ENCODE measurements at regions not wholly inside any gene's neighbourhood (a gene's known extent, or its start where the extent isn't known, plus 50 kb on each side); places are given as distances from the start of the nearest gene placed in this dataset.
A peak's percentile ranks its signal among the peaks of the same experiment; 100 is the strongest.
"Not testable (repeated sequence)": the region's sequence is repeated elsewhere in the genome, so short reads cannot be mapped to it uniquely, and the experiment has no call there.

DNA sequence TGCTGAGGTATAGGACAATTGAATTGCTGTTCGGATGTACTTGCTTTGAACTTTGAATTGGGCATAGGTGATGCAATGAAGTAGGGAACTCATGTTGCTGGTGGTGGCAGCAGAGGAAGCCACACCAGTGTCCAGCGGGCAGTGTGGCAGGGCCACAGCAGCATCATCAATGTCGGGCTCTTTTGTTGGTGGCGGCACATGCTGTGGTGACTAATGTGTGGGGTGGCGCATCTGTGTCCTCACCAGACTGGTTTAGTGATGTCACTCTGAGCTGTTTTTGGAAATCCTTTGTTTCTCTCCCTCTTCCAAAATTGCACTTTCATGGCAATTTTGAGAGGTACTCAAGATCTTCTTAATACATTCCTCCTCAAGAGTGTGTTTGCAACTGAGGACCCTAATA lies 187.6 kb downstream of the ETNK1 start:
- DNase-seq = no peak

DNA sequence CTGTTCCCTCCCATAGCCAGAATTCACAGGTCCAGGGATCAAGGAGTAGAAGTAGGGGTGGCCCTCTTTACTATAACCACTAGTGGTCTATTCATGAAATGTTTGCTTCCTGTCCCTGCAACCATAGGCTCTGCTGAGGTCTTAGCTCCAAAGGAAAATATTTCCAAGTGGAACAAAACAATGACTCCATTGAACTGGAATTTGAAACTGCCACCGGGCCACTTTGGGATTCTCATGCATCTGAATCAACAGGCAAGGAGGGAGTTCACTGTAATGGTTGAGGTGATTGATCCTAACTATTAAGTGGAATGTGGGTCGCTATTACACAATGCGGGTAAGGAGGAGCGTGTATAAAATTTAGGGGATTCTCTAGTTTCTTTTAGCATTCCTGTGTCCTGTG lies 197.0 kb downstream of the ETNK1 start:
- no peak for DNase-seq

DNA sequence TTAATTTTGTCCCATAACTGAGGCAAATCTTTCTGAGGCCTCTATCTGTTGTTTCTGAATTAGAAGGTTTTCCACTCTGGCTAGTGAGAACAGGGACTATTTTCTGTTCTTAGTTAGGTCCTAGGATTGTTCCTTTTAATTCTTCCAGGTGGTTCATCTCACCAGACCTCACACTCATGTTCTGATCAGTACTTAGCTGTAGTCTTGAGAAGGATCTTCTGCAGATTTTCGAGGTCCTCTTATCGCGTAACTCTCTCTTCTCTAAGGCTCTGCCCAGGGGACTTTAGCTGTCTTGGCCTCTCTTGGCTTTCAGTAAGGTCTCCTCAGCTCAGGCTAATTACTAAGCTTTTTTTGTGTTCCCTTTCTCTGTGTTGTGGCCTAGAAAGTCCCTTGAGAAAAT lies 201.1 kb downstream of the ETNK1 start:
- DNase-seq = no peak

DNA sequence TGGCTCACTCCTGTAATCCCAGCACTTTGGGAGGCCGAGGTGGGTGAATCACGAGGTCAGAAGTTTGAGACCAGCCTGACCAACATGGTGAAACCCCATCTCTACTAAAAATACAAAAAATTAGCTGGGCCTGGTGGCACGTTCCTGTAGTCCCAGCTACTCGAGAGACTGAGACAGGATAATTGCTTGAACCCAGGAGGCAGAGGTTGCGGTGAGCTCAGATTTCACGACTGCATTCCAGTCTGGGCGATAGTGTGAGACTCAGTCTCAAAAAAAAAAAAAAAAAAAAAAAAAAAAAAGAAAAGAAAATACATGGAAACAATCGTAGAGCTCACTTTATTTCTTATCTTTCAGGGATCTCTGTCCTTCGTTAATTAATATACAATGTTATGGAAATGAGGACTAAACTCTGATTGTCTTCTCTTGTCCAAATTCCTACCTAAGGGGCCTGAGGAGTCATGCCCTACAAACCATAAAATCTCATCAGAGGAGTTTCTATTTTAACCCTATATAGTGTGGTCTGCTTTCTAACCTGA lies 201.5 kb downstream of the ETNK1 start:
- DNase-seq = not testable (repeated sequence)

DNA sequence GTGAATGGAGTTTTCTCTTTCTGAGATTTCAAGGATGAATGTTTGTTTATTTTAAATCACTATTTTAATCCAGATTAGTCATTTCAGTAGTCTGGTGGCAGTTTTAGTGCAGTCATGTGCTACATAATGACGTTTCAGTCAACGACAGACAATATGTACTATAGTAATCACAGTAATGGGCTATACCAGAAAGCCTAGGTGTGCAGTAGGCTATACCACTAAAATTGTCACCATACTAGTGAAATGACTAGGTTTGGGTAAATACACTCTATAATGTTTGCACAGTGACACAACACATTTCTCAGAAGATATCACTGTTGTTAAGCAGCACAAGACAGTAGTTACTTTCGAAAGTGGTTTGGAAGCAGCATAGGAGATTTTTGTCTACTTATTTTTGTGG lies 203.1 kb downstream of the ETNK1 start:
- DNase-seq = no peak

DNA sequence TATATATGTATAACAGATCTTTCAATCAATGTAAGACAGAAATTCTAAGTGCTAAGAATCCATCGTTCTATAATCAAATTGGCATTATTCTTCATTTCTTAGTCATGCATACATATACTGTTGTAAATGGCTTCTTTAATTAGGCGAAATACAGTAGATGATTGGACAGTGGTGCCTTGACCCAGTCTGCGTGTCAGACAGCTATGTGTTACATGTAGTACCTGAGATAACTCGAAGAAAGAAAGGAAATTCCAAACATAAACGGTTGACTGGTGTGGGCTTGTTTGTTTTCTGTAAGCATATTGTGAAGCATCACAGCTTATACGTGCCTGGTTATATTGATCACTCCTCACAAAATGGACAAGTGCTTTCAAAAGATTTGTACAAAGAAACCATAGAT lies 210.5 kb downstream of the ETNK1 start:
- DNase-seq = no peak

DNA sequence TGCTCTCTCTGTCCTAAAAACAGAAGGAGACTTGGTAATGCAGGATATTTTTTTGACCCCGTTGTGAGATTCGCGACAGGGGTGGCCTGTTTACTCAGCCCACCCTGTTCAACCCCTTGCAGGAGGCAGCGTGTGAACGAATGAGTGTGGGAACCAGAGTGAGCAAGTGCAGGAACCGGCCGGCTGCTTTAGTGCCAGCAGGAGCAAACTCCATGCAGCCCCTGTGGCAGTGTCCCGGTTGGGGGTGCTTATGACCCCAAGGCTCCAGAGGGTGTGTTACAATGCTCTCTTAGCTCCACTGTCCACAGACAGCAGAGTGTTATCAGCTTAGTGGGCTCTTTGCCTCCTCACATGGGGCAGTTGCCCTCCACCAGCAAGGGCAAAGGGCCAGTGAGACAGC lies 225.2 kb downstream of the ETNK1 start:
- DNase-seq = no peak

DNA sequence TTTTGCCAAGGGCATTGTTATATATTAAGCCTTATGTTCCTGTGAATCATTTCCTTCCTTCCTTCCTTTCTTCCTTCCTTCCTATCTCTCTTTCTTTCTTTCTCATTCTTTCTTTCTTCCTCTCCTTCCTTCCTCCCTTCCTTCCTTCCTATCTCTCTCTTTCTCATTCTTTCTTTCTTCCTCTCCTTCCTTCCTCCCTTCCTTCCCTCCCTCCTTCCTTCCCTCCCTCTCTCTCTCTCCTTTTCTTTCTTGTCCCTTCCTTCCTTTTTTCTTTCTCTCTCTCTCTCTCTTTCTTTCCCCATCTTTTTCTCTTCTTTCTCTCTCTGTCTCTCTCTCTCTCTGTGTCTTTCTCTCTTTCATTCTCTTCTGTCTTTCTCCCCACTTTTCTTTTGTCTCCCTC lies 226.6 kb downstream of the ETNK1 start:
- DNase-seq = no peak

DNA sequence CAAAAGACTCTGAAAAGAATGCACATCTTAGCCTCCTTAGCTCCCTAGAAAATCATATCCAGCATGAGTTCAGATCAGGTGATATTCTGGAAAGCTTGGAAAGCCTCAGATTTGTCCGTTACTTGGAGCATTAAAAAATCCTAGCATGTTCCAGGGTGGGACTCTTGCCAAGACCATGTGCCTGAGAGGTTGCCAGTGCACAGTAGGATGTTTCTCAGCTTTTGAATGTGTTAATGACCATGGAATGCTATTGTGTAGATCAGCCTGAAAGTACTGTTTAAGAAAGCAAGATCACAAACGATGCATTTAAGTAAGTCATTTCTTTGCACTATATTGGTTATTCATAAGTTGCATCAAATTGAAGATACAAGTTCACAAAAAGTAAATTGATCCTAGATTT lies 230.5 kb downstream of the ETNK1 start:
- no peak for DNase-seq

DNA sequence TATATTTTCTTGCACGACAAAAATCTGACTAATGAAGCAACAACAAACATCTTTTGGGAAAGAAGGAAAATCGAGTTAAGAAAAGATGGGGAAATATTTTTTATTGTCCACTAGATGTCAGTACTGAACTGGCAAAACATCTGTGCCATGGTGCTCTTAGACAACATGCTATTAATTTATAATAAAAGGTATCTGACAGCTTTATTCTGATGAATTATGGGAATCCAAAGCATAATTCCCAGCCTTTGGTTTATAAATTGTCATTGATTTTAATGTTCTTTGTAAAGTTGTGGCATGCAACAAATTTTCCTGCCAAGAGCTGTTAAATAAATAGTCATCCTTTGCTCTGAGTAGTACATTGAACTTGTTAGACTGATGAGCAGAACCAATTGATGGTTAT lies 231.2 kb downstream of the ETNK1 start:
- DNase-seq = peak; percentile 4

DNA sequence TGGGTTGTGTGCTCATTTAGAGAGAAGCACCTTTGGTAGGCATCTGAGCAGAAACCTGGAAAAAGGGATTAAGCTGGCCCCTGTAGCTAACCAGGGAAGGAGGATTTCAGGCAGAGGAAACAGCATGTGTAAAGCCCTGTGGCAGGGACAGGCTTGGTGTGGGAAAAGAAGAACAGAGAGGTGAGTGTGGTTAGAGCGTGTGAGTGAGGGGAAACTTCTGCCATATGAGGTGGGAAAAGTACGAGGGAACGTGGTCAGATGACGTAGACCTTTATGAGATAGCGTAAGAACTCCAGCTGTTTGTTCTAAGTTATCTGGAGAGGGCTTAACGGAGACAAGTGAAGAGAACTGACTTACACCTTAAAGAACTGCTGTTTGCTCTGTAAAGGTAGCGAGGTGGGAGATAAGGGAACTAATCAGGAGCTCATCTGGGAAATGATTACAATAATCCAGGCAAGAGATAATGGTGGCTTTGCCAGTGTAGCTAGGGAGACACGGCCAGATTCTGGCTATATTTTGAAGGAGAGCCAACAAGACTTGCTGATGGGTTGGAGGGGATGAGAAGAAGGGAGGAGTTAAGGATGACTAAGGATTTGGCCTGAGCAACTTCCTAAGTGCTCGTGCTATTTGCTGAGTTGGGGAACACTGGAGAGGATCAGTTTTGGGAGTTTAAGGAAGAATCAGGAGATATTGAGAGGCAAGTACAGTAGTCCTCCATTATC lies 234.0 kb downstream of the ETNK1 start:
- no peak for DNase-seq

DNA sequence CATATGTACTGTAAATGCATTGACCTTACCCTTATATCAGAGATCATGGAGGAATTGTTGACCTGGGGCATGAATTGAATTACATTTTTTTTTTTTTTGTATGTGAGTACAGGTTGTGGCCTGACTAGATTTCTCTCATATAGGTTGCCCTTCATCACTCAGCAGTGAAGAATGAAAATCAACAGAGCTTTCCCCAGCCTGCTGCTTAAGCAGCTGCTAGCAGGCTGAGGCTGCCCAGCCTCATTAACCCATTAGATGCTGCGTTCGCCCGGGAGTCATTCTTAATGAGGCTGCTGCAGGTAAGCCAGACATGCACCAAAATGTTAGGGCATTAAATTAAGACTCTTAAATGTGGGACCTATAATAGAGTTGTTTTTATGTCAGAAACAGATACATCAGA lies 236.0 kb downstream of the ETNK1 start:
- DNase-seq = no peak

DNA sequence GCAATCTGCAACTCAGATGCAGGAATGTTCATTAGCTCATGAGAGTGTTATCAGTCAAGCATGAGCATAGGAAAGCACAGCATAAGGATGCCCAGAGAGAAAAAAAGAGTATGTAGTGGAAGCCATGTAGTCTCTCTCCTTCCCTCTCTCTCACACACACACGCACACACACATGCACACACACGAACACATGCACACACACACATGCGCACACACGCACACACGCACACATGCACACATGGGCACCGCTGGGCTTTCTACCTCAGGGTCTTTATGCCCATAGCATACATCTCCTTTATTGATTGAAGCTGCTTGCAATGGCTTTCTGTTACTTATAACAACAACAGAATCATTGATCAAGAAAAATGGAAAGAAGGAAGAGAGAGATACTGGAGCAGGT lies 240.9 kb downstream of the ETNK1 start:
- DNase-seq = no peak

DNA sequence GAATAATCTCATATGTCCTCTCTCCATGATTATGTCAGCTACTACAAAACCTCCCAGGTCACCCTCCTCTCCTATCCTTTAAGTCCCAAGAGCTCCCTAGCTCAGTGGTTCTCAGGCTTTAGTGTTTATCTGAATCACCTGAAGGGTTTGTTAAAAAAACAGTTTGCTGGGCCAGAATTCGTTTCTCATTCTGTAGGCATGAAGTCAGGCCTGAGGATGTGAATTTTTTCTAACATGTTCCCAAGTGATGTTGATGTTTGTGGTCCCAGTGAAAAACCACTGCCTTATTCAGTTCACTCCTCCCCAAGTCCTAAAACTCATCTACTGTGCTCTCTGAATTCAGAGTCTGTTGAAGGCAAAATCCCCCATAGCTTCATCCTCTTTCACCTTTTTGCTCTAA lies 241.4 kb downstream of the ETNK1 start:
- DNase-seq = no peak

DNA sequence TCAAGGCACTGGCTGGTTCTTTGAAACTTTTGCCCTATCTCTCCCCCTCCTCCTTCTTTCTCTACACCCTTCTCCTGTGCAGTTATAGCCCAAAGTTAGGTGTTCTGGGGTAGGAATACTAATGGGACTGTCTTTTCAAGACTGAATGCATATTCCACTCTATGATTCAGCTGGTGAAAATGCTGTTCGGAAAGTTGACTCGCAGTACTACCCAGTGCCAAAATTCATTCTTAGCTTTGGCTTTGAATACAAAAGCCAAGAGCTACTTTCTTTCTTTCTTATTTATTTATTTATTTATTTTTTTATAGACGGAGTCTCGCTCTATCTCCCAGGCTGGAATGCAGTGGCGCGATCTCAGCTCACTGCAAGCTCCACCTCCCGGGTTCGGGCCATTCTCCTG lies 249.2 kb downstream of the ETNK1 start:
- DNase-seq = no peak

DNA sequence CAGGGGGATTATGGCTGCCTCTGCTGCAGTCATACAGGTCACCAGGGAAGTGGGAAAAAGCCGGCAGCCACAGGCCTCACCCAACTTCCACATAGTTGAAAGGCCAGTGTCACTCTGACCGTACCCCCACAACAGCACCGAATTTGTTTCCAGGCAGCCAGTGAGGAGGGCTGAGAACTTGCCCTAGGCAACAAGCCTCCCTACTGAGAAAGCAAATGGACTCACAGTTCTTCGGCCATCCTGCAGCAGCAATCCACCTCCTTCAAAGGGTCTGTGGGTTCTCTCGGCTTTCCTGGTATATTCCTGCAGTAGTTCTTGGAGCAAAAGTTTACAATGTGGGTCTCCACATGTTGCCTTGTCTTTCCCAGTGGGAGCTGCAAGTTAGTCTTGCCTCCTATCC lies 251.3 kb downstream of the ETNK1 start:
- no peak for DNase-seq

DNA sequence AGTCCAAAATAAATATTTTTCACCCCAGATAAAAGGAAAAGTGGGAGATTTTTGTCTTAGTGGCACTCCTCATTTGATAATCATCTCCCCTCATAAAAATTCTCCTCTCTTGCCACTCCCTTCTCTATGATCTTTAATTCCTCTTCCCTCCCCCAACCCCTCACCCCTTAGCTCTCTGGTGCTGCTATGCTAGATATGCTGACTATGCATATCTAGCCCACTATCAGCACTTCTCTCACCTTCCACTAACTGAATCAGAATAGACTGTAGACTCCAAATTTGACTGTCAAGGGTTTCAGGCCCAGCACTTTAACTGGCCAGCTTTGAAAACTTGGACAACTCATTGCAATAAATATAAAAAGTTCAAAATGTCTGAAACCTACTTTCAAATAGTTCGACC lies 254.2 kb downstream of the ETNK1 start:
- no peak for DNase-seq

DNA sequence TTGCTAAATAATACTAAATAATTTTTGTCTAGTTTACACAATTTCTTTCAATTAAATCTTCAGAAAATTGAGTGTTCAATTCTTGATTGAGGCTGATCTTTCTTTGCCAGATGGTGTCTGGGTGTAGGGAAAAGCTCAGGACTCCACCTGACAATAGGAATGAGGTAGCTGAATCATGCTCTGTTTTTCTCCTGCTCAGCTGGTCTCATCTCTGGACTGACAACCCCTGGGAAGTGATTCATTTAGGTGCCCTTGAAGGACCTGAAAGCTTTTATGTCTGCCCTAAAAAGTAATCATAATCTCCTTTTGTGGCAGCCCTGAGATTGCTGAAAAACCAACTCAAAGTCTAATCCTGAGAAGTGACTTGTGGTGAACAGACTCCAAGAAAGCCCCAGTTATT lies 255.4 kb downstream of the ETNK1 start:
- no peak for DNase-seq

DNA sequence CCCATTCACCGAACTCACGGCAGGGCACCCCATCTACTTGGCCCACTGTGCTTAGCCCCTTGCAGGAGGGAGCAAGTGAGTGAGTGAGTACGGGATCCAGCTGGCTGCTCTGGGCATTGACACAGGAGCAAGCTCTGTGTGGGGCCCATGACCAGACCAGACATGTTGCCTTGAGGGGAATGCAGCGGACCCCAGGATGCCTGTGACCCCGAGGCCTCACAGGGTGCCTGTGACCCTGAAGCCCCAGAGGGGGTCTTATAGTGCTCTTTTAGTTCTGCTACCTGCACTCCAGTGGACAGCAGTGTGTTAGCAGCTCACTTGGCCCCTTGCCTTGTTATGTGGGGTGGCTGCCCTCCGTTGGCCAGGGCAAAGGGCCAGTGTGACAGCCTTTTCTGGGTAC lies 255.8 kb downstream of the ETNK1 start:
- no peak for DNase-seq

DNA sequence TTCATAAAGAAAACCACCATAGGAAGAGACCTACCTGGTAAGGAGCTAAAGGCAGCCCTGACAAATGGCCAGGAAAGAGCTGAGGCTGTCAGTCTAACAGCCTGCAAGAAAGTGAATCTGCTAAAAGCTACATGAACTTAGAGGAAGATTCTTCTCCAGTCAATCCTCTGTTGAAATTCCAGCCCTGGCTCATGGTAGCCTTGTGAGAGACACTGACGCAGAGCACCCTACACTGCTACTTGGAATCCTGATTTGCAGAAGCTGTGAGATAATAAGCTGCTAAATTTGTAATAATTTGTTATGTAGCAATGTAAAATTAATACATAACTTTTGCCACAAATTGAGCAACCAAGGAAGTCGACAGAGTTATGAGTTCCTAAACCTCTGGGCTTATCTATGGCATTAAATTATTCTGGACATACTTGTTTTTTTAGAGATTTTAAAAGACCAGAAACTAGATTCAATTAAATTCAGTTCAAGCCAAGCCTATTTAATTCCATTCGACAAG lies 257.0 kb downstream of the ETNK1 start:
- no peak for DNase-seq

DNA sequence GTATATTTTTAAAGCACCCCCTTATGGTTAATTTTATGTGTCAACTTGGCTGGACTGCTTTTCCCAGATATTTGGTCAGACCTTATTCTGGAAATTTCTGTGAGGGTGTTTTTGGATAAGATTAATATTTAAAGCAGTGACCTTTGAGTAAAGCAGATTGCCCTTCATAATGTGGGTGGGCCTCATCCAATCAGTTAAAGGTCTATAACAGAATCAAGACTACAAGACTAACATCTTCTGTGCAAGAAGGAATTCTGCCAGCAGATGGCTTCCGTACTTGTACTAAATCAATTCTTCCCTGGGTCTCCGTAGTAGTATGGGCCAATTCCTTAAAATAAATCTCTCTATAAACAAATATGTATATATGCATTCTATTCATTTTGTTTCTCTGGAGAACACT lies 257.6 kb downstream of the ETNK1 start:
- no peak for DNase-seq

DNA sequence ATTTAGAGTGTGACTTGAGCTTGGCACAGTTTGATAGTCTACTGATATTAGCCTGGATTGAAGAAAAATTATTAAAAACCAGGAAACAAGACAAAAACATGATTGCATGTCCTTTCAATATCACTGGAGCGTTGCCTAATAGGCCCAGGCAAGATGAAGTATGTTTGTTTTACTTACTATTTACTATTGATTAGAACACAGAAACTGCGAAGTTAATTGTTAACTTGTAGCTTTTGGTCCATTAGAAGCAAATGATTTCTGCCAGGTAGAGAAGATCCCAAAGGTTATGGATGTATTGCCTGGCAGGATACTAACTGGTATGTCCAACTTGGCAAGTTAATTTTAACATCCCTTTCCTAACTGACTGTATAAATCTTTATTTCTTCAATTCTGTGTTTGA lies 268.9 kb downstream of the ETNK1 start:
- DNase-seq = no peak

DNA sequence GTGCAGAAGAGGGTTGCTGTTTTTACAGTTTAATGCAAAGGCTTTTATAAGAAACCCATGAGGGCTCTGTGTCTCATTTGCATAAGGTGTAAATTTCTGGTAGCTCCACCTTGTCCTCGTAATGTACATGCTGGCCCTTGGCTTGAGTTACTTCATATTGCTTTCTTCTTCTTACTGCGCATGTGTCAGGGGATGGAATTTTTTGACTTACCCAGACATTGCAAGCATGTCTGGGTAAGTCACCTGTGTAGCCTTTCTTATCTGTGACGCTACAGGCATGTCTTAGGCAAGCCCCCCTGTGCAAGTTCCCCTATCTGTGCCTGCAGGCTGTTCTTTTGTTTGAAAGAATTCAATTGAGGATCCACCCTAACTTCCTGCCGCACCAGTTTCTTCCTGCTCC lies 274.2 kb downstream of the ETNK1 start:
- DNase-seq = no peak

DNA sequence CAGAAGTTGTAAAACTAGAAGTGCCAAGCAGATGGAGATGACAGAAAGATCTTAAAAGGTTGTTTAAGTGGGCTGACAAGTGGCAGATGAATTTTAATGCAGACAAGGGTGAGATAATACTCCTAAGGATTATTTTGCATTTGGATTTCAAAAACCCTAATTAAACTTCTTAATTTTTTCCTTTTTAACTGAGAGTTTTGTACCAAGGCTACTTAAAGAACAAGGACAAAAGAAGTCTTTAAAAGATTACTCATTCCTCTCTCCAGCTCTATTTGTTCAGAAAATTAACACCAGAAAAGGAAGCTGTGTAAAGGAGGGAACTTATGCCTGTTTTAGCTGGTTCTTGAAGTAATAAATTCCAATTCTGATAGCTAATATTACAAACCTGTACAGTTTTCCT lies 275.4 kb downstream of the ETNK1 start:
- no peak for DNase-seq

DNA sequence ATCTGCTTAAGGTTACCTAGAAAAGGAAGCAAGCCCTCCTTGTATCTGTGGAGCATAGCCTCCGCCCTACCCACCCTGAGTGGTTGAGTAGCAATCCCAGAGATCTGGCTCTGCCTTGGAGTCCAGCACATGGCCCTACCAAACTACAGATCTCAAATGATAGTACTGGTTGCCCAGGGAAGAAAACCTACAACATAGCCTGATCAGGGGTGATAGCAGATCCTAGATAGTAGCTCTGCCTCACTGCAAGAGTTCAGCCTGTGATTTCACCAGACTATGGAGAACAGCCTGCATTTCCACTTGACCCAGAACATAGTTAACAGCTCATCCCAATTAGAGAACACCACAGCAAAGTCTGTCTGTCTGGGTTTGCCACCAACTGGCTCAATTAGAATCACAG lies 279.5 kb downstream of the ETNK1 start:
- no peak for DNase-seq

Data from skin of body (tissue), 1 donor.